PC-9 (cell line): ENCODE measurements at regions not wholly inside any gene's neighbourhood (a gene's known extent, or its start where the extent isn't known, plus 50 kb on each side); places are given as distances from the start of the nearest gene placed in this dataset.
A peak's percentile ranks its signal among the peaks of the same experiment; 100 is the strongest.

Experiments used
- BruUV-seq: library from RNA; stranded (reverse); fragments of 400-500 nt; replicated peaks from 2 replicates; lab custom pipeline; 2021; lab: Mats Ljungman, UMichigan
- CTCF ChIA-PET: fragments of 300-600 bp; sonication (Branson Sonifier 250); formaldehyde crosslinking; loops from one replicate; lab custom pipeline; 2022; ENCODE audit warnings: antibody characterized with exemption; lab: Charles Lee
- POLR2A ChIA-PET: fragments of 300-600 bp; sonication (Branson Sonifier 250); formaldehyde crosslinking; loops from one replicate; lab custom pipeline; 2022; ENCODE audit warnings: antibody characterized with exemption; ENCODE audit not compliant: unreplicated experiment; lab: Charles Lee
- DNase-seq, 2 experiments: peaks; one replicate each; pipeline versions ENCODE4 v3.0.0 to v3.0.0-alpha.2; 2015 to 2022; ENCODE audit warnings: mixed read lengths in 1 of 2
- H2AFZ ChIP-seq: fragments of 200-600 bp; sonication (generic); 2 replicates; pipeline ENCODE4 v1.8.1; 2017; ENCODE audit warnings: antibody characterized with exemption
- H3F3A ChIP-seq: fragments of 200-600 bp; sonication (generic); 2 replicates; pipeline ENCODE4 v1.8.1; 2017; ENCODE audit warnings: antibody characterized with exemption, mild to moderate bottlenecking, low read depth; ENCODE audit not compliant: insufficient read depth
- H3K27ac ChIP-seq: fragments of 200-600 bp; sonication (generic); 2 replicates; pipeline ENCODE4 v1.6.1; 2016; ENCODE audit warnings: mixed run types
- H3K27me3 ChIP-seq: fragments of 200-600 bp; sonication (generic); 2 replicates; pipeline ENCODE4 v1.6.1; 2016; ENCODE audit warnings: low read depth, mixed run types; ENCODE audit not compliant: insufficient read depth
- H3K36me3 ChIP-seq: fragments of 200-600 bp; sonication (generic); 2 replicates; pipeline ENCODE4 v1.6.1; 2016; ENCODE audit warnings: low read depth, mixed run types
- H3K4me1 ChIP-seq: fragments of 200-600 bp; sonication (generic); replicated peaks from 2 replicates; pipeline ENCODE4 v1.6.1; 2016; ENCODE audit warnings: mixed run types; ENCODE audit not compliant: insufficient read depth
- H3K4me2 ChIP-seq: fragments of 200-600 bp; sonication (generic); 2 replicates; pipeline ENCODE4 v1.6.1; 2017; ENCODE audit warnings: mixed run types
- H3K4me3 ChIP-seq: fragments of 200-600 bp; sonication (generic); 2 replicates; pipeline ENCODE4 v1.6.1; 2016; ENCODE audit warnings: mixed run types
- H3K79me2 ChIP-seq: fragments of 200-600 bp; sonication (generic); 2 replicates; pipeline ENCODE4 v1.6.1; 2017; ENCODE audit warnings: low read depth, mixed run types
- H3K9me2 ChIP-seq: fragments of 200-600 bp; sonication (generic); 2 replicates; pipeline ENCODE4 v1.8.1; 2017; ENCODE audit warnings: mild to moderate bottlenecking; ENCODE audit not compliant: insufficient read depth
- H3K9me3 ChIP-seq: fragments of 200-600 bp; sonication (generic); 2 replicates; pipeline ENCODE4 v1.8.1; 2016; ENCODE audit warnings: low read depth; ENCODE audit not compliant: insufficient read depth
- H4K20me1 ChIP-seq: fragments of 200-600 bp; sonication (generic); 2 replicates; pipeline ENCODE4 v1.8.1; 2017; ENCODE audit not compliant: insufficient read depth
- EZH2 ChIP-seq: fragments of 200-600 bp; sonication (generic); IDR thresholded peaks from 2 replicates; pipeline ENCODE4 v1.8.0; 2017; ENCODE audit warnings: antibody characterized with exemption, low read depth
- intact Hi-C: fragments of 100-400 bp; cut with micrococcal nuclease; formaldehyde crosslinking; loops from one replicate; pipeline ENCODE4 v1.10.0; 2022; ENCODE audit not compliant: unreplicated experiment
- TF ChIP-seq, protein P1 (sequence below): fragments of 200-600 bp; sonication (generic); conservative IDR thresholded peaks from 2 replicates; pipeline ENCODE4 v1.6.1; 2017; ENCODE audit warnings: mixed run types, antibody characterized with exemption, mild to moderate bottlenecking, moderate library complexity

DNA sequence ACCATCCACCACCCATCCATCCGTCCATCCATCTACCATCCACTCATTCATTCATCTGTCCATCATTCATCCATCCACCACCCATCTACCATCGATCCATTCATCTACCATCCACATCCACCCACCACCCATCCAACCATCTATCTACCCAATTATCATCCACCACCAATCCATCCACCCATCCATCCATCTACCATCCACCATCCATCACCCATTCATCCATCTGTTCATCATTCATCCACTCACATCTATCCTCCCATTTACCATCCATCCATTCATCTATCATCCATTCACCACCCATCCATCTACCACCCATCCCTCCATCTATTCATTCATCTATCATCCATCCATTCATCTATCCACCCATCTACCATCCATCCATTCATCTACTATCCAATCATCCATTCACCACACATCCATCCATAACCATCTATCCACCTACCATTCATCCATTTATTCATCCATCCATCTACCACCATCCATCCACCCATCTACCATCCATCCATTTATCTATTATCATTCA is 188.8 kb downstream of the JCAD start:
- no peaks in the 10 kb centered on the region for H3K9me3 ChIP-seq
- ChIA-PET POLR2A (no interaction called here), CTCF (no interaction called here)
- H2AFZ ChIP-seq, result no peak overlapping the region
- H3K4me2 ChIP-seq, result no peak overlapping the region
- TF ChIP-seq EZH2, result no peak
- TF ChIP-seq, protein P1, sequence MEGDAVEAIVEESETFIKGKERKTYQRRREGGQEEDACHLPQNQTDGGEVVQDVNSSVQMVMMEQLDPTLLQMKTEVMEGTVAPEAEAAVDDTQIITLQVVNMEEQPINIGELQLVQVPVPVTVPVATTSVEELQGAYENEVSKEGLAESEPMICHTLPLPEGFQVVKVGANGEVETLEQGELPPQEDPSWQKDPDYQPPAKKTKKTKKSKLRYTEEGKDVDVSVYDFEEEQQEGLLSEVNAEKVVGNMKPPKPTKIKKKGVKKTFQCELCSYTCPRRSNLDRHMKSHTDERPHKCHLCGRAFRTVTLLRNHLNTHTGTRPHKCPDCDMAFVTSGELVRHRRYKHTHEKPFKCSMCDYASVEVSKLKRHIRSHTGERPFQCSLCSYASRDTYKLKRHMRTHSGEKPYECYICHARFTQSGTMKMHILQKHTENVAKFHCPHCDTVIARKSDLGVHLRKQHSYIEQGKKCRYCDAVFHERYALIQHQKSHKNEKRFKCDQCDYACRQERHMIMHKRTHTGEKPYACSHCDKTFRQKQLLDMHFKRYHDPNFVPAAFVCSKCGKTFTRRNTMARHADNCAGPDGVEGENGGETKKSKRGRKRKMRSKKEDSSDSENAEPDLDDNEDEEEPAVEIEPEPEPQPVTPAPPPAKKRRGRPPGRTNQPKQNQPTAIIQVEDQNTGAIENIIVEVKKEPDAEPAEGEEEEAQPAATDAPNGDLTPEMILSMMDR, result no peak
- intact Hi-C loops, result no loop called here
- no peaks in the 10 kb centered on the region for H3K9me2 ChIP-seq
- H3K4me1 ChIP-seq, result peaks cover 17% of the 10 kb centered on the region
- H3K27ac ChIP-seq, result no peak overlapping the region
- BruUV-seq, result no TSS peak
- H3K79me2 ChIP-seq, result no peaks in the 10 kb centered on the region
- H3K36me3 ChIP-seq, result no peaks in the 10 kb centered on the region
- peaks cover 17% of the 10 kb centered on the region for H3F3A ChIP-seq
- H3K4me3 ChIP-seq, result no peak overlapping the region
- H4K20me1 ChIP-seq, result no peaks in the 10 kb centered on the region
- DNase-seq, result no peak
- H3K27me3 ChIP-seq, result no peaks in the 10 kb centered on the region

DNA sequence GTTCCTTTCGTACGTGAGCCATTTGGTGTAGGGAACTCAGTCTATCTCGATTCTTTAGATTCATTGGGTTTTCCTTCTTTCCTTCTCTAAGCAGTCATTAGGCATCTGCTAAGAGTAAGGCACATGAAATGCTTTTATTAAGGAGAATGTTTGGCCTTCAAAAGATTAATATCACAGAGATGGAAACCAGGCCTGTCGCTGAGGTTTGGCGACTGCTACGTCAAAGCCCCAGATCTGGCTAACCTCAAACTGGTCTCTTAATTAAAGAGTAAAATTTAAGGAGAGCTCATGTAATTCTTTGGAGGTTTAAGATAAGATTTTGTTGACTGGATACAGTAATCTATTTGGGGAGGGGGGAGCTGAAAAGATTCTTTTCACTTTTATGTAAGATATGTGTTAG is 189.8 kb downstream of the JCAD start:
- no peak for DNase-seq
- POLR2A ChIA-PET, result no interaction called here
- H3K27ac ChIP-seq, result no peak overlapping the region
- intact Hi-C loops, result no loop called here
- no peaks in the 10 kb centered on the region for H3K27me3 ChIP-seq
- CTCF ChIA-PET, result no interaction called here
- no peak overlapping the region for H2AFZ ChIP-seq
- H3K4me3 ChIP-seq, result no peak overlapping the region
- H3K79me2 ChIP-seq, result no peaks in the 10 kb centered on the region
- TF ChIP-seq, protein P1, result no peak
- TF ChIP-seq EZH2, result no peak
- BruUV-seq, result no TSS peak
- peaks cover 27% of the 10 kb centered on the region for H3K4me1 ChIP-seq
- H3K4me2 ChIP-seq, result no peak overlapping the region
- no peaks in the 10 kb centered on the region for H3K9me2 ChIP-seq
- H3K36me3 ChIP-seq, result no peaks in the 10 kb centered on the region
- no peaks in the 10 kb centered on the region for H4K20me1 ChIP-seq
- peaks cover 26% of the 10 kb centered on the region for H3F3A ChIP-seq
- H3K9me3 ChIP-seq, result no peaks in the 10 kb centered on the region

DNA sequence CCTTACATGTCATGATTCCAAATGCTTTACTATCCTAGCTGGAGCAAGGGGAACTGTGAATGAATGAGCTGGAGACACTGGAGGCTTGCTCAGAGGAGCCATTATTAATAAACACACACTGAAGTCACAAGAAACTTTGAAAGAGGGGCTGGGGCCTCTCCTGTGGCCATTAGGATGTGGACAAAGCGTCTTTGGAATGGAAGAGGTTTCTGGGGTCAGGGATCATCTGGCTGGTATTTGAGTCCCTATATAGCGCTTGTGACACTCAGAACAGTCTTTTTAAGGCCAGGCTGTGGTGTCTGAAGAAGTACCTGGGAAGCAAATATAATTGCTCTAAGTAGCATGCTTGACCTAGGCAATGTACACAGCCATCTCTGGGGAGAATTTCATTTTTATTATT is 193.0 kb downstream of the JCAD start:
- peak in 1 of 2 experiments; percentile 18 for DNase-seq
- H3K9me3 ChIP-seq, result no peaks in the 10 kb centered on the region
- peak overlapping the region; percentile 29; the same call in 1 of the 2 replicates for H2AFZ ChIP-seq
- no peaks in the 10 kb centered on the region for H3K27me3 ChIP-seq
- H3K36me3 ChIP-seq, result no peaks in the 10 kb centered on the region
- H3K4me1 ChIP-seq, result peaks cover 57% of the 10 kb centered on the region
- H3K9me2 ChIP-seq, result no peaks in the 10 kb centered on the region
- no peaks in the 10 kb centered on the region for H3K79me2 ChIP-seq
- peaks cover 52% of the 10 kb centered on the region for H3F3A ChIP-seq
- intact Hi-C loops, result loop anchor here (1.0 kb wide), 1 partner anchor 92 kb away; no protein-coding TSS in a partner anchor
- no peaks in the 10 kb centered on the region for H4K20me1 ChIP-seq
- H3K4me2 ChIP-seq, result peak overlapping the region; percentile 58
- peak overlapping the region; percentile 98 for H3K27ac ChIP-seq
- TF ChIP-seq, protein P1, result no peak
- no peak for TF ChIP-seq EZH2
- CTCF ChIA-PET, result interaction anchor here (1.1 kb wide), 1 partner anchor 9 kb away, joined by 3 read pairs; no protein-coding TSS in a partner anchor
- BruUV-seq, result TSS peak; percentile 52
- POLR2A ChIA-PET, result interaction anchor here (0.6 to 0.7 kb wide), 2 partner anchors 101 to 192 kb away, joined by 6 to 7 read pairs; no protein-coding TSS in a partner anchor
- H3K4me3 ChIP-seq, result no peak overlapping the region
